ENCODE measurements at regions not wholly inside any gene's neighbourhood (a gene's known extent, or its start where the extent isn't known, plus 50 kb on each side); places are given as distances from the start of the nearest gene placed in this dataset.
"Not testable (repeated sequence)": the region's sequence is repeated elsewhere in the genome, so short reads cannot be mapped to it uniquely, and the experiment has no call there.

DNA sequence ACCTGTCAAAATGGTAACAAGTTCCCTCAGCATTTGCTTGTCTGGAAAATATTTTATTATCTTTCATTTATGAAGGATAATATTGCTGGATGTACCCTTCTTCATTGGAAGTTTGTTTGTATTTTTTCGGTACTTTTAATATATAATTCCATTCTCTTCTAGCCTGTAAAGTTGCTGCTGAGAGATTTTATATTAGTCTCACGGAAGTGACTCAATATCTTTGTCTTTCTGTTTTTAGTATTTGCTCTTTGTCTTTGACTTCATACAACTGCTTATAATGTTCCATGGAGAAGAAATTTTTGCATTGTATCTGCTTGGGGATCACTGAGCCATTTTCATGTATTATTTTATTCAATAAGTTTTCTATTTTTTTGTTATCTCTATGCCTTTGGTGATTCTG is 1777.5 kb downstream of the BRINP3 start:
- H3K4me3 ChIP-seq (ENCODE audit: low read length): no peak overlapping the region
- no peaks in the 10 kb centered on the region for H3K4me1 ChIP-seq (ENCODE audit: control insufficient read depth, insufficient read depth, low read length)

DNA sequence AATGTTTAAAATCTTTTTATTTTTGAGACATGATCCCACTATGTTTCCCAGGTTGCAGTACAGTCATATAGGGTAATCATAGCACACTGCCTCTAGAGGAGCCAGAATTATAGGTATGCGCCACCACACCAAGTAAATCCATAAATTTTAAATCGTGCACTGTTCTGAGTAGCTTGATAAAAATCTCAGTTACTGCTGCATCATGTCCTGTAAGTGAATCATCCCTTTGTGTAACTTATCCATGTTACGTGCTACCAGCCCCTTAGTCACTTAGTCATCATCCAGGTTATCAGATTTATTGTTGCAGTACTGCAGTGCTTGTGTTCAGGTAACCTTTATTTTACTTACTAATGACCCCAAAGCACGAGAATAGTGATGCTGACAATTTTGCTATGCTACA is 1770.9 kb downstream of the BRINP3 start:
- no peak overlapping the region for H3K4me3 ChIP-seq (ENCODE audit: low read length)
- no peak overlapping the region for H3K9ac ChIP-seq (ENCODE audit: low read length)
- H3K4me1 ChIP-seq (ENCODE audit: control insufficient read depth, insufficient read depth, low read length): no peaks in the 10 kb centered on the region
- H3K36me3 ChIP-seq (ENCODE audit: control insufficient read depth, insufficient read depth, low read length): no peaks in the 10 kb centered on the region
- H3K27me3 ChIP-seq (ENCODE audit: control insufficient read depth, insufficient read depth, low read length): no peaks in the 10 kb centered on the region
- no peak overlapping the region for H3K27ac ChIP-seq (ENCODE audit: low read depth, low read length)

More for the DNA sequence above, 1777.5 kb downstream of the BRINP3 start:
- Histone ChIP-seq H3K9ac (ENCODE audit: low read length) (no peak overlapping the region), H3K36me3 (ENCODE audit: control insufficient read depth, insufficient read depth, low read length) (no peaks in the 10 kb centered on the region), H3K27ac (ENCODE audit: low read depth, low read length) (no peak overlapping the region), H3K27me3 (ENCODE audit: control insufficient read depth, insufficient read depth, low read length) (no peaks in the 10 kb centered on the region)

DNA sequence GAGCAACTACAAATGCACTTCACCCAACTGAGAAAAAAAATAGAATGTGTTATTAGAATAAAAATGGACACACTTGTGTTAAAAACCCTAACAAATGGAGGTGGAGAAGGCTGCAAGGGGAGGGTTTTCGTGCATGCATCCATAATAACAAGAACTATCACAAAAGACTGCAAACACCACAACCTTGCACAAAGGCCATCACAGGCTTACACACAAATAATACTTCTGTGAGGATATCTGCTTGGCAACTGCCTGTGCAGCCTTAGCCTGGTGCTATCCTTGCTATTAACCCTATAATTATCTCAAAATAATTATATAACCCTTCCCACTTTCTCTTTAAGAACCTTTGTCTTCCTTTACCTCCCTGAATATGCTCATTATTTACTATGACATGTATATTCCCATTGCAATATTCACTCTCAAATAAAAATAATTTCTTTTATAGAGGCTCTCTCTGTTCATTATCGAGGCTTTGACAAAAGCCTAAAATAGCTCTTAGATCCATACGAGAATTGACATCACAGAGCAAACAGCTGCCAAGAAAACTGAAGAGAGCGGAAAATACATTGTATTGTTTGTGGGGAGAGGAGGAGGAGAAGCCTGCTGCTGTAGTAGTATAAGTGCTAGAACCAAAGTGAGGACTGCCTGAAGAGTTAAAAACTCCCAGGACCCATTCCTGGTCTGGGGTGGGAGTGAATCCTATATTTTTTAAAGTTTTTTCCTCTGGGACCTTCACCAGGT is 1768.7 kb downstream of the BRINP3 start:
- Histone ChIP-seq H3K9ac (ENCODE audit: low read length) (no peak overlapping the region), H3K4me1 (ENCODE audit: control insufficient read depth, insufficient read depth, low read length) (no peaks in the 10 kb centered on the region), H3K4me3 (ENCODE audit: low read length) (no peak overlapping the region), H3K27me3 (ENCODE audit: control insufficient read depth, insufficient read depth, low read length) (no peaks in the 10 kb centered on the region), H3K36me3 (ENCODE audit: control insufficient read depth, insufficient read depth, low read length) (no peaks in the 10 kb centered on the region), H3K27ac (ENCODE audit: low read depth, low read length) (no peak overlapping the region)

DNA sequence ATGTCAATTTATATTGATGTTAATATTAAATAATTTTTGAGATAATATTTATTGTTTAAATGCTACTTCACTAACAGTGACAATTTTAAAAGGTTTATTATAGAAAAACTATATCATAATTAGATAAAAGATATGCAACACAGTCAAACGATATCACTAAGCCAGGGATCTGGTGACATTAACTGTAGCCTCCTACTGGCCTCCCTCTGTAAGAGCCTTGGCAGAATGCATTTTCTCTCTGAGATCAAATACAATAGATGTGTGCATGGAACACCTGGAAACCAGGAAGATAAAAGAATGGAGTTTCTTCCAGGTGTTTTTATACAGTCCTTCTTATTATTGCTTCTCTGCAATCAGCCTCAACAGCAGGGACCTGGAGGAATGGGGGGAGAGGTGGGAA is 1762.1 kb downstream of the BRINP3 start:
- Histone ChIP-seq H3K9ac (ENCODE audit: low read length) (no peak overlapping the region), H3K27ac (ENCODE audit: low read depth, low read length) (no peak overlapping the region), H3K27me3 (ENCODE audit: control insufficient read depth, insufficient read depth, low read length) (no peaks in the 10 kb centered on the region), H3K36me3 (ENCODE audit: control insufficient read depth, insufficient read depth, low read length) (no peaks in the 10 kb centered on the region), H3K4me1 (ENCODE audit: control insufficient read depth, insufficient read depth, low read length) (no peaks in the 10 kb centered on the region), H3K4me3 (ENCODE audit: low read length) (no peak overlapping the region)

DNA sequence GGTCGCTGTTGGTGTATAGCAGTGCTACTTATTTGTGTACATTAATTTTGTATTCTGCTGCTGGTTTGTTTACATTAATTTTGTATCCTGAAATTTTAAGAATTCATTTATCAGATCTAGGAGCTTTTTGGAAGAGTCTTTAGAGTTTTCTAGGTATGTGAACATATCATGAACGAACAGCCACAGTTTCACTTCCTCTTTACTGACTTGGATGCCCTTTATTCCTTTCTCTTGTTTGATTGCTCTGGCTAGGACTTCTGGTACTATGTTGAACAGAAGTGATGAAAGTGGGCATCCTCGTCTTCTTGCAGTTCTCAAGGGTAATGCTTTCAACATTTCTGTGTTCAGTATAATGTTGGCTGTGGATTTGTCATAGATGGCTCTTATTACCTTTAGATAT is 1757.9 kb downstream of the BRINP3 start:
- no peak overlapping the region for H3K9ac ChIP-seq (ENCODE audit: low read length)
- H3K4me3 ChIP-seq (ENCODE audit: low read length): no peak overlapping the region
- H3K4me1 ChIP-seq (ENCODE audit: control insufficient read depth, insufficient read depth, low read length): no peaks in the 10 kb centered on the region
- H3K27ac ChIP-seq (ENCODE audit: low read depth, low read length): no peak overlapping the region
- no peaks in the 10 kb centered on the region for H3K36me3 ChIP-seq (ENCODE audit: control insufficient read depth, insufficient read depth, low read length)
- no peaks in the 10 kb centered on the region for H3K27me3 ChIP-seq (ENCODE audit: control insufficient read depth, insufficient read depth, low read length)

DNA sequence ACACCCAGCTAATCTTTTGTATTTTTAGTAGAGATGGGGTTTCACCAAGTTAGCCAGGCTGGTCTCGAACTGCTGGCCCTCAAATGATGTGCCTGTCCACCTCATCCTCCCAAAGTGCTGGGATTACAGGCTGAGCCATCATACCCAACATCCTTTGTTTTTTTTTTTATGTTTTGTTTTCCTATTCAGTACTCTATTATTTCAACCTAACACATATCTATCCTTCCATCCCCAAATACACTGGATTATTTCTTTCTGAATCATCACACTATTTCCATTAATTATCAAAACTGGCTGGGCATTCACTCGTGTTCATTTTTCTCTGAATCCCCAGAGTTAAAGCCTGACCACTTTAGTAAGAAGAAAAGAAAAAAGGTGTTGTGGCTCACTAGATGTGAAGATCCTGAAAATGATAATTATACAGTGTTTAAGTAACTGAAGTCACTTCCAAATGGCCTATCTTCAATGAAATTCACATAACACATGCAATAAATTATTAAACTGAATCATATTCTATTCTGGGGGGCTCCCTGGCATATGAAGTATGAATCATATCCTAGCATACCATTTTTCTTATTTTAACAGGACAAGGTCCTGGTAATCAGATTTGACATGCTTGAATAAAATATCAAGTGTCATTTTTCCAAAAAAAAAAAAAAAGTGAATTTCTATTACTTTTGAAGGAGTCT is 1754.2 kb downstream of the BRINP3 start:
- Histone ChIP-seq H3K27me3 (ENCODE audit: control insufficient read depth, insufficient read depth, low read length) (no peaks in the 10 kb centered on the region), H3K9ac (ENCODE audit: low read length) (no peak overlapping the region), H3K27ac (ENCODE audit: low read depth, low read length) (no peak overlapping the region), H3K36me3 (ENCODE audit: control insufficient read depth, insufficient read depth, low read length) (no peaks in the 10 kb centered on the region), H3K4me3 (ENCODE audit: low read length) (no peak overlapping the region), H3K4me1 (ENCODE audit: control insufficient read depth, insufficient read depth, low read length) (no peaks in the 10 kb centered on the region)

DNA sequence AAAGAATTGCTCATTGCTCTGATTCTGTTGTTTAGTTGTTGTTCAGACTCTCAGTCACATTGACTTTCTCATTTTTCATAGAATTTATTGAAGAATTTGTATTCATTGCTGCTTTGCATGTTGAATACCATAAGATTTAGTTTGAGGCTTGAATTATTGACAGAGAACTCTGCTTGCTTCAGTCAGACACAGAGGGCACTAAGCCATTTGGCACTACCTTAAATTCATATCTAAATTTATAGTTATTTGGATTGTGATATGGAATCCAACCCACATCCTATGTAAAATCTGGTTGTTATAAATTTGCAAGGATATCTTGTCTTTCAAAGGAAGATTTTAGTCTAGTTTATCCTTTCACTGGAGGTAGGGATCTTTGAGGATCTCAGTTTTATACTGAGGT is 1748.6 kb downstream of the BRINP3 start:
- no peaks in the 10 kb centered on the region for H3K36me3 ChIP-seq (ENCODE audit: control insufficient read depth, insufficient read depth, low read length)
- no peaks in the 10 kb centered on the region for H3K4me1 ChIP-seq (ENCODE audit: control insufficient read depth, insufficient read depth, low read length)

DNA sequence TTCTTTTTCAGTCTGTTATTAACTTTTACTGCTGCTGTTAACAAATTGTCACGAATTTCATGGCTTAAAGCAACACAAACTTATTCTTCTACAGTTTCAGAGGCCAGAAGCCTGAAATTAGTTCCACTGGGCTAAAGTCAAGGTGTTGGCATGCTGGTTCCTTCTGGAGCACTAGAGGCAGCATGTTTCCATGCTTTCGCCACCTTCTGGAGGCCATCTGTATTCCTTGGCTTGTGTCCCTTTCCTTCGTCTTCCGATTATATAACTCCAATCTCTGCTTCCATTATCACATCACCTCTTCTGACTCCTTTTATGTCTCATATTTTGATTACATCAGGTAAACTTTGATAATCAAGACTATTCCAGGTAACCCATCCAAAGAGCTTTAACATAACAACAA is 1742.1 kb downstream of the BRINP3 start:
- H3K27ac ChIP-seq (ENCODE audit: low read depth, low read length): no peak overlapping the region
- H3K4me1 ChIP-seq (ENCODE audit: control insufficient read depth, insufficient read depth, low read length): no peaks in the 10 kb centered on the region
- H3K36me3 ChIP-seq (ENCODE audit: control insufficient read depth, insufficient read depth, low read length): no peaks in the 10 kb centered on the region
- H3K27me3 ChIP-seq (ENCODE audit: control insufficient read depth, insufficient read depth, low read length): no peaks in the 10 kb centered on the region
- H3K9ac ChIP-seq (ENCODE audit: low read length): no peak overlapping the region
- H3K4me3 ChIP-seq (ENCODE audit: low read length): no peak overlapping the region

More for the DNA sequence above, 1748.6 kb downstream of the BRINP3 start:
- Histone ChIP-seq H3K27ac (ENCODE audit: low read depth, low read length) (no peak overlapping the region), H3K27me3 (ENCODE audit: control insufficient read depth, insufficient read depth, low read length) (no peaks in the 10 kb centered on the region), H3K9ac (ENCODE audit: low read length) (no peak overlapping the region), H3K4me3 (ENCODE audit: low read length) (no peak overlapping the region)

DNA sequence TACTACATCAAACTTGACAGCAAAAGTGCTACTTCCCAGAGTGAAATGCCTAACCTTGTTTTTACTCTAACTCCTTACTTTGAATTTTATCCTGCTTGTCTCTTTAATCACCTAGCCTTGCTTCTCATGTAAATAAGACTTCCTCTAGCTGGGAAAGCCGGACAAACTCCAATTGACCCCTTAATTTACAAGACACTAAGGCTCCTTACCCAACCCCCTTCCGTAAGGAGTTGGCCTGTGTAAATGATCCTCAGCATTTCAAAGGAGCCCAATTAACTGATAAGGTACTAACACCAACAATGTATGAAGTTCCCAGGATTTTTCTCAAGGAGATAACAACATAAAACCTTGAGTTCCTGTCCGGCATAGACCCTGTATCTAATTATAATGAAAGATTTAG is 1728.4 kb downstream of the BRINP3 start:
- not testable (repeated sequence) for H3K27me3 ChIP-seq (ENCODE audit: control insufficient read depth, insufficient read depth, low read length); H3K4me1 ChIP-seq (ENCODE audit: control insufficient read depth, insufficient read depth, low read length); H3K4me3 ChIP-seq (ENCODE audit: low read length); H3K36me3 ChIP-seq (ENCODE audit: control insufficient read depth, insufficient read depth, low read length); H3K9ac ChIP-seq (ENCODE audit: low read length); H3K27ac ChIP-seq (ENCODE audit: low read depth, low read length)

DNA sequence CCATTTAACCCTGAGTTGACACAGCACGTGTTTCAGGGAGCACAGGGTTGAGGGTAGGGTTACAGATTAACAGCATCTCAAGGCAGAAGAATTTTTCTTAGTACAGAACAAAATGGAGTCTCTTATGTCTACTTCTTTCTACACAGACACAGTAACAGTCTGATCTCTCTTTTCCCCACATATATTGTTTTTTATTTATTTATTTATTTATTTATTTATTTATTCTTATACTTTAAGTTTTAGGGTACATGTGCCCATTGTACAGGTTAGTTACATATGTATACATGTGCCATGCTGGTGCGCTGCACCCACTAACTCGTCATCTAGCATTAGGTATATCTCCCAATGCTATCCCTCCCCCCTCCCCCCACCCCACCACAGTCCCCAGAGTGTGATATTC is 1725.6 kb downstream of the BRINP3 start:
- H3K27me3 ChIP-seq (ENCODE audit: control insufficient read depth, insufficient read depth, low read length); H3K4me1 ChIP-seq (ENCODE audit: control insufficient read depth, insufficient read depth, low read length); H3K9ac ChIP-seq (ENCODE audit: low read length); H3K4me3 ChIP-seq (ENCODE audit: low read length); H3K27ac ChIP-seq (ENCODE audit: low read depth, low read length); H3K36me3 ChIP-seq (ENCODE audit: control insufficient read depth, insufficient read depth, low read length): not testable (repeated sequence)

DNA sequence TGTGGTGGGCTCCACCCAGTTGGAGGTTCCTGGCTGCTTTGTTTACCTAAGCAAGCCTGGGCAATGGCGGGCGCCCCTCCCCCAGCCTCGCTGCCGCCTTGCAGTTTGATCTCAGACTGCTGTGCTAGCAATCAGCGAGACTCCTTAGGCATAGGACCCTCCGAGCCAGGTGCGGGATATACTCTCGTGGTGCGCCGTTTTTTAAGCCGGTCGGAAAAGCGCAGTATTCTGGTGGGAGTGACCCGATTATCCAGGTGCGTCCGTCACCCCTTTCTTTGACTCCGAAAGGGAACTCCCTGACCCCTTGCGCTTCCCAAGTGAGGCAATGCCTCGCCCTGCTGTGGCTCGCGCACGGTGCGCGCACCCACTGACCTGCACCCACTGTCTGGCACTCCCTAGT is 1719.9 kb downstream of the BRINP3 start:
- not testable (repeated sequence) for H3K4me3 ChIP-seq (ENCODE audit: low read length); H3K36me3 ChIP-seq (ENCODE audit: control insufficient read depth, insufficient read depth, low read length); H3K27ac ChIP-seq (ENCODE audit: low read depth, low read length); H3K4me1 ChIP-seq (ENCODE audit: control insufficient read depth, insufficient read depth, low read length); H3K9ac ChIP-seq (ENCODE audit: low read length); H3K27me3 ChIP-seq (ENCODE audit: control insufficient read depth, insufficient read depth, low read length)

DNA sequence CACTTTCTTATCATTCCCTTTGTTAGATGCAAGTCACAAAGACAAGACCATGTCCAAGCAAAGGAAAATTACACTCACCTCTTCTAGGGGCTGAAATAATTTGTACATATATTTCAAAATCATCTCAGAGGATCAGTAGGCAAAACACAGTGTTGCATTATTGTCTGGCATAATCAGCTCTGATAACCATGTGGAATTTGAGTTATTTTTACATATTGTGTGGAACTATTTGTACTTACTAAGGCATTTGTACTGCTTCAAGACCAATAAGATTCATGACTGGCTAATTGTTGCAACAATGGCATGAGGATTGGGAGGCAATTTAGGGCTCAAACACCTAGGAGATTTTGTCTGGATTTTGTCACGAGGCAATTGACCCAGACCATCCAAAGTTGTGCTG is 1716.4 kb downstream of the BRINP3 start:
- Histone ChIP-seq H3K4me1 (ENCODE audit: control insufficient read depth, insufficient read depth, low read length) (no peaks in the 10 kb centered on the region), H3K36me3 (ENCODE audit: control insufficient read depth, insufficient read depth, low read length) (no peaks in the 10 kb centered on the region), H3K27ac (ENCODE audit: low read depth, low read length) (no peak overlapping the region), H3K9ac (ENCODE audit: low read length) (no peak overlapping the region), H3K27me3 (ENCODE audit: control insufficient read depth, insufficient read depth, low read length) (no peaks in the 10 kb centered on the region), H3K4me3 (ENCODE audit: low read length) (no peak overlapping the region)

DNA sequence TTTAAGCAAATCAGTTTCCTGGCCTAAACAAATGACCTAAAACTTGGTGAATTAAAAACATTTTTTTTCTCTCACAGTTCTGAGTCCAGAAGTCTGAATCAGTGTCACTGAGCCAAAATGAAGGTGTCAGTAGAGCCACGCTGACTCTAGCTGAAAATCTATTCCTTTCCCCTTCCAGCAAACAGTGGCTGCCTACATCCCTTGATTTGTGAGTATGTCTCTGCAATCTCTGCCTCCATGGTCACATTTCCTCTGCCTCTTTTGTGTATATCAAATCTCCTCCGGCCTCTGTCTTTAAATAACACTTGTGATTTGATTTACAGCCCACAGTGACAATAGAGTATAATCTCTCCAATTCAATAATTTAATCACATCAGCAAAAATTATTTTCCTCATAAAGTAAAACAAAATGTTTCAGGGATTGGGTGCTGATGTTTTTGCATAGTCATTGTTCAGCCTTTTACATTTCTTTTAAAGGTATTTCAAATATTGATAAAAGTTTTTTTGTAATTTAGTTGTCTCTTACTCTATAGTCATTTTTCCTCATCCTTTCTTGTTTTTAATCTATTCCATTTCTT is 1715.4 kb downstream of the BRINP3 start:
- no peak overlapping the region for H3K4me3 ChIP-seq (ENCODE audit: low read length)
- no peaks in the 10 kb centered on the region for H3K27me3 ChIP-seq (ENCODE audit: control insufficient read depth, insufficient read depth, low read length)
- H3K9ac ChIP-seq (ENCODE audit: low read length): no peak overlapping the region
- no peak overlapping the region for H3K27ac ChIP-seq (ENCODE audit: low read depth, low read length)
- H3K4me1 ChIP-seq (ENCODE audit: control insufficient read depth, insufficient read depth, low read length): no peaks in the 10 kb centered on the region
- no peaks in the 10 kb centered on the region for H3K36me3 ChIP-seq (ENCODE audit: control insufficient read depth, insufficient read depth, low read length)
